Superior temporal gyrus (tissue), 1 donor: ENCODE measurements at regions not wholly inside any gene's neighbourhood (a gene's known extent, or its start where the extent isn't known, plus 50 kb on each side); places are given as distances from the start of the nearest gene placed in this dataset.
A peak's percentile ranks its signal among the peaks of the same experiment; 100 is the strongest.
"Not testable (repeated sequence)": the region's sequence is repeated elsewhere in the genome, so short reads cannot be mapped to it uniquely, and the experiment has no call there.

ENCODE experiments used
- DNase-seq: peaks from one replicate; pipeline ENCODE4 v3.0.0-alpha.2; 2016; ENCODE audit errors: extremely low spot score

DNA sequence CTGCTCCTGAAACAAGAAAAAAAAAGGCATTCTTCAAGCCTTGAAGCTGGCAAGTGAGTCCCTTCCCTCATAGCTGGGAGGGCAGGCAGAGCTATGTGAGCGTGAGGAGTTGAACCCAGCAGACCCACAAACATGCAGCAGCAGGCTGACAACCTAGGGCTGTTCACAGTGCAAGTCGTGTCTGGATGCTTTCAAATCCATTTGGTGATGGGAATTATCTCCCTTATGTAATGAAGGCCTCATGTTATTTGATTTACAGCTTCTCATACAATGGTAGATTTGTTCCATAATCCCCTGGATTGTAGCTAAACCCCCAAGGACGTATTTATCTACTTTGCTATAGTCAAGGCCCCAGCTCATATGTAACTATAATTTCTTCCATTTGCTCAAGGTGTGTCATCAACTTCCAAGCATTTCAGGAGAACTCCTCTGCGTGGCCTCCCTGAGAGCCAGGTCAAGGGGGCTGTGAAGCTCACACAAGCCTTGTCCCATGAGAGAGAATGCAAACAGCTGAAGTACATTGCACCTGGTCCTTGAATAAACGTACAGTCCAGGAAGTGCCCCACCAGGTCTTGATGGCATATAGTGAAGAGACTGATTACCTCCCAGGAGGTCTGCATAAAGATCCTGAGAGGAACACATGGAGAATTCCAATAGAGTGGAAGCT, 124.8 kb upstream of the SLC1A3 start:
- DNase-seq, result no peak

DNA sequence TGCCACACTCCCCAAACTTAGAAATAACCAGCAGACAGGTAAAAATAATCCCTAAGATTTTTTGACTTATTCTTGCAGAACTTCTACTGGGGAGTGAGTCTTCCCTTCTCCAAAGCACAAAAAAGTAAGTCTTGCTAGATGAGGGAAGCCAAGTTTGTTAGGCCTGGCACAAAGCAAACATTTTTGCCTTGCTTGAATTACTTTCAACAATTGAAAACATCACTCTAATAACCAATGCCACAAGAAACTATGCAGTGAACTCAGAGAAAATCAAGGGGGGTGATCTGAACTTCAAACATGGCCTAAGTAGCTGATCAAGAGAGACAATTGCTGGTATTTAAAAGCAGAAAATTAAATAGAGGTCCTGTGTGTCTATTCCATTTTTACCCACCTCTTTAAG, 123.6 kb upstream of the SLC1A3 start:
- DNase-seq, result no peak

GRCh38 chr5:36489505-36489904, 116.9 kb upstream of the SLC1A3 start:
- no peak for DNase-seq

GRCh38 chr5:36491856-36492255, 114.5 kb upstream of the SLC1A3 start:
- no peak for DNase-seq

GRCh38 chr5:36492984-36493654, 113.3 kb upstream of the SLC1A3 start:
- no peak for DNase-seq

DNA sequence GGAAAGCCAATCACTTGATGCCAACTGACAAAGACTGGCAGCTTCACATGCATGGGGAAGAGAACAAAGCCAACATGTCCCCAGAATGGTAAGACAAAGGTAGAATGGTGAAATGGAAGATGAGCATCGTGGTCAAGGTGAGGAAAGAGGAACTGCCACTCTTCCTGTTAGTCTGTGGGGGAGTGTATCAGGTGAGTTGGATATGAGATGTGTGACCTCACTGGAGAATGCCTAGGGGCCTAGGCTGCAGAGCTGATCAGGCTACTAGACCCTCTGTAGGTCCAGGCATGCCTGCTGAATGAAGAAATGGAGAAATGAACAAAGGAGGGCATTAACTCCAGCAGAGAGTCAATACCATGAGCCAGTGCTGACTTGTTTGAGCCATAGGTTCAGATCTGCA, 112.4 kb upstream of the SLC1A3 start:
- DNase-seq, result no peak

GRCh38 chr5:36494841-36495601, 111.4 kb upstream of the SLC1A3 start:
- DNase-seq, result no peak

- no peak for DNase-seq
These were observed 110.8 kb upstream of the SLC1A3 start for GRCh38 chr5:36495611-36496010.

GRCh38 chr5:36496471-36496870, 109.9 kb upstream of the SLC1A3 start:
- DNase-seq, result peak; percentile 43

- DNase-seq, result no peak
These were observed 103.8 kb upstream of the SLC1A3 start for GRCh38 chr5:36502608-36503007.

- DNase-seq, result no peak
These were observed 101.4 kb upstream of the SLC1A3 start for GRCh38 chr5:36505021-36505420.

- peak; percentile 82 for DNase-seq
These were observed 99.0 kb upstream of the SLC1A3 start for GRCh38 chr5:36507332-36507952.

DNA sequence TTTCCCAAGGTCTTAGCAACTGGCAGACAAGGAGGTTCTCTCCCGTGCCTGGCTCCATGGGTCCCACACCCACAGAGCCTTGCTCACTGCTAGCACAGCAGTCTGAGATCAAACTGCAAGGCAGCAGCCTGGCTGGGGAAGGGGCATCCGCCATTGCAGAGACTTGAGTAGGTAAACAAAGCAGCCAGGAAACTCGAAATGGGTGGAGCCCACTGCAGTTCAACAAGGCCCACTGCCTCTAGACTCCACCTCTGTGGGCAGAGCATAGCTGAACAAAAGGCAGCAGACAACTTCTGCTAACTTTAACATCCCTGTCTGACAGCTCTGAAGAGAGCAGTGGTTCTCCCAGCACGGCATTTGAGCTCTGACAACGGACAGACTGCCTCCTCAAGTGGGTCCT, 98.1 kb upstream of the SLC1A3 start:
- DNase-seq, result not testable (repeated sequence)

GRCh38 chr5:36513647-36514046, 92.8 kb upstream of the SLC1A3 start:
- DNase-seq, result not testable (repeated sequence)

DNA sequence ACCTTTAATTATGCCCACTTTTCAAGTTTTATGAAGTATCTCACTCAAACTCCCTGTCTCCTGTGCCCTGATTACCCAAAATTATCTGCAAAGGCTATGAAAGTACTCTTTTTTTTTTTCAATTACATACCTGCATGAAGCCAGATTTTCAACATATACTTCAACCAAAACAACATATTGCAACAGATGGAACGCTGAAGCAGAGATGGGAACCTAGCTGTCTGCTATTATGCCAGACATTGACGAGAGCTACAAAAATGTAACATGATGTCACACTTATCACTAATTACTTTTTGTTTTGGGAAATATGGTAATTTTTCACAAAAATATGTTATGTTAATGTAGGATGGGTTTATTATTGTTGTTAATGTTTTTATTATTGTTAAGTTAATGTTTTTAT, 86.5 kb upstream of the SLC1A3 start:
- DNase-seq, result no peak

DNA sequence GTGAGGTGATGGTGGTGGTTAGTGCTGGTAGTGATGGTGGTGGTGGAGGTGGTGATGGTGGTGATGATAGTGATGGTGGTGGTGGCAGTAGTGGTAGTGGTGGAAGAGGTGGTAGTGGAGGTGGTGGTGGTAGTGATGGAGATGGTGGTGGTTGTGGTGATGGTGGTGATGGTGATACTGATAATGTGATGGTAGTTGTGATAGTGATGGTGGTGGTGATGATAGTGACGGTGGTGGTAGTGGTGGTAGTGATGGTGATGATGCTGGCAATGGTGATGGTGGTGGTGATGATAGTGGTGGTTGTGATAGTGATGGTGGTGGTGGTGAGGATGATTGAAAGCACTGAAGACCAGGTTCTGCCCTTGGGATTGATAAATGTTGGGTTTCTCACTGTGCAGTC, 85.2 kb upstream of the SLC1A3 start:
- DNase-seq, result no peak

- DNase-seq, result no peak
These were observed 84.3 kb upstream of the SLC1A3 start for GRCh38 chr5:36521838-36522745.

GRCh38 chr5:36522746-36523065, 83.7 kb upstream of the SLC1A3 start:
- no peak for DNase-seq

DNA sequence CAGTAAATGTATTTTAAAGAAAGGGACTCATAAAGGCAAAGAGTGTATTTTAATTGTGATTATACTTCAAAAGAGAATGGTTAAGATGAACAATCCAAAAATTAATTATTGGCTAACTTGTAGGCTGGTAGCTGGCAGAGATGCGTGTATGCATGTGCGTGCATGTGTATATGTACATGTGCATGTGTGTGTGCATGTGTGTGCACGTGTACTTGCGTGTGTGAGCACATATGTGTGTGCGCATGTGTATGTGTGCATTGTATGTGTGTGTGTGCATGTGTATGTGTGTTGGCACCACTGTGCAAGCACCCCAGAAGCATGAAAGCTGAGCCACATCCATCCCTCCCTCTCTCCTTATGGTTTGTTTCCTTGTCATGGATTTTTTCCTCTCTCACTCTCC, 83.0 kb upstream of the SLC1A3 start:
- DNase-seq, result no peak

DNA sequence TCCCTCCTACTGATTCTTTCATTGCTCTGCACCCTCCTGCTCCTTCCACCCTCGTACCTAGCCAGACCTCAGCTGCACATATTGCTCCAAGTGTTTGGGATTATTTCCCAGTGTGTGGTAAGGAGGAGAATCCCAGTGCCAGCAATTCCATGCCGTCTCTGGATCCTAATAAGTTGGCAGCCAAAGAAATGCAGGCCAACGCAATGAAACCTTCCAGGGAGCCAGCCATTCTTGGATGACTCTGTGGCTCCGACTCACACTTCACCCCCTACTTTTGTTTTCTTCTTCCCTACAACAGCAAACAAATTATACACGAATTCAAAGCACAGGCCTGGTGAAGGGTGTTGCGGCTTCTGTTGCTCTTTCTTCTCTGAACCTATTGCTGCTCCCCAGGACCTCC, 82.5 kb upstream of the SLC1A3 start:
- DNase-seq, result no peak

GRCh38 chr5:36526537-36526936, 79.9 kb upstream of the SLC1A3 start:
- no peak for DNase-seq

DNA sequence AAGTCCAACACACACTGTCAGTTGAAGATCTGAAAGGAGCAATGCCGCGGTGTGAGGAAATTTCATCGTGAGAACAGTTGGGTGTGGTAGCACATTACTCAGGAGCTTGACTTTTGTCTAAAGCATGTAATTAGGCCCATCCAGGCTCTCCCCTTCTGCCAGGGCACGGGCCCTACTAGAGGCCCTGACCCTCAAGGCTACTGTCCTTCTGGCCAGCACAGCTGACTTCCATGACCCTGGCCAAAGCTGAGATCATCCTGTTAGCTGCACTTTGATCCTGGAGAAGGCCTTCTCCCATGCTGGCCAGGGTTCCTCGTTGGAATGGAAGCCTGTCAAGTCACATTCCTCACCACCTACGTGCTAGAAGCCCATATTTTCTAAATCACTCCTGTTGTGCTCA, 77.8 kb upstream of the SLC1A3 start:
- no peak for DNase-seq
